NCI-H1417 treated with DMSO at 0.1 percent for 48 hours (cell line): ENCODE measurements at regions not wholly inside any gene's neighbourhood (a gene's known extent, or its start where the extent isn't known, plus 50 kb on each side); places are given as distances from the start of the nearest gene placed in this dataset.
A peak's percentile ranks its signal among the peaks of the same experiment; 100 is the strongest.

ENCODE experiments used
- DNase-seq: peaks from one replicate; lab custom pipeline; 2025; lab: John Stamatoyannopoulos, UW

DNA sequence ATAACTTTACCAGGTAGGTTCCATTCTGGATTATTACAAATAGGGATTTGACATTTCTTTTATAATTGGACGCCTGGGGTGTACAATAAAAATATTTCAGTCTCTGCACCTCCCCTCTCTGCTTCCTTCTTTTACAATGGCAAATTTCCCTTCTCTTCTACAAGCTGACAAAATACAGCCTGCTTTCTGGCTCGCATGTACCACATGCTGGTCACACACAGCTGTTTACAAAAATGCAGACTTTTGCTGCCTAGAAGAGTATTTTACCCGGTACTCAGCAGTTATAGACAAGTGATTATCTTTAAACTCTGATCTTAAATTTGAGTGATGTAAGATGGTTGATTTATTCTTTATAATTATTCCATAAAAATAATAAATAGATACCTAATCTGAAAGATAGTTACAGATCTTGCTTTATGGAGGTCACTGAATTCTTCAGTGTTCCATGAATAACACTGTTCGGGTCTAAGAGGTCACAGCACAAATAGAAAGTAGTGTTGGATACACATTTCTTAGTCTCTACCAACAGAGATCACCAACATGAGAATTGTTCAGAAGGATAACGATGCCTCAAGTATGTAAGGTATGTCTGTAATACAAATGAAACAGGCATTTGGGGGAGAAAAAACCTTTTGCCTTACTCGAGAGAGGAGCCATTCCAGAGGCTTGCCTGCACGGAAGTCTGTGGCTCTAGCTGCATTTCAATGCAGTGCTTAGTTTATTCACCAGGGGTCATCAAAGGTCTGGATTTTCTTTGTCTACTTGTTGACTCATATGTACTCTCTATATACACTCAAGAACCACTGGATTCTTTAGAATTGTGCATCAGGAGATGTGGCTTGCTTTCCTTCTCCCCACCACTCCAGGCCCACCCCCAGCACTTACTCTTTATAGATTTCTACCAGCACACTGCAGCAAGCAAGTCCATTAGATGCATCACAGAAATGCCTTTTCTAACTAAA, 206.6 kb upstream of the RFX3 start:
- DNase-seq, result peak; percentile 46

DNA sequence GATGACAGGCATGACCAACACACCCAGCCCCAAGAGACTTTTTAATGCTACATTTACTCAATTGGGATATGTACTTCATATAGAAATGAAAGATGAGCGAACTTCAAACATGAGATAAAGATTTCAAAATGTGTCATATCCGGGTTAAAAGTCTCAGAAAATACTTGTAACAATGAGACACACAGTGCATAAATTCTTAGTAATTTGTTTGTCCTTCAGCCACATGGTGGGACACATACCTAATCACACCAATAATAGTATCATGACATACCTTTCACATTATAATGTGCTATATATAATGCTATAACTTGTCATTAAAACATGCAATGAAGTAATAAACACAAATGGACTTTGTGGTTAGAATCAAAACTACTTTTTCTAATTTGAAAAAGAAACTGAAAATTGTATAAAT, 204.7 kb upstream of the RFX3 start:
- DNase-seq, result no peak

DNA sequence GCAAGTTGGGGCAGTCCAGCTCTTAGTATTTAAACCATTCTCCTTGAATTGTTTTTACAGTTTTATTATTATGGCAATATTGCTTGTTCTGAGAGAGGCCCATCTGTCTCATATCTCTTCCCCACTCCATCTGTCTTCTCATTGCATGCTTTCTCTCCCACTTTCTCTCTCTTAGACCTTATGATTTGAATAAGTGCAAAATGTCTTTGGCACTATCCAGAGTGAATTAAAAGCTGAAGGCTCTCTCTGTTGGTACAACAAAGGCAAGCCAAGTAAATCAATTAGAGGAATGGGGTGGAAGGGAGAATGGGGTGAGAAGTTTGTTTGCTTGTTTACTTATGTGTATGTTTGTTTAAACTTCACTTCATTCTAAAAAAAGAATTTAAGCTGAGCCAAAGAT, 195.3 kb upstream of the RFX3 start:
- no peak for DNase-seq

DNA sequence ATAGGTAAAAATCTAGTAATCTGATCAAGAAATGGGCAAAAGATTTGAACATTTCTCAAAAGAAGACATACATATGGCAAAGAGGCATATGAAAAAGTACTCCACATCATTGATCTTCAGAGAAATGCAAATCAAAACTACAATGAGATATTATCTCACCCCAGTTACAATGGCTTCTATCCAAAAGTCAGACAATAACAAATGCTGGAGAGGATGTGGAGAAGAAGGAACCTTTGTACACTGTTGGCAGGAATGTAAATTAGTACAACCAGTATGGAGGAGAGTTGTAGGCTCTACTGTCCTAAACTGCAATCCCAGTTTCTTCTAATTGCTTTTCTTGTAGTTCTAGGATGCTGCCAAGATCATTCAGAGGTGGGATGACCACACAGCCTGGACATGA, 193.5 kb upstream of the RFX3 start:
- no peak for DNase-seq

DNA sequence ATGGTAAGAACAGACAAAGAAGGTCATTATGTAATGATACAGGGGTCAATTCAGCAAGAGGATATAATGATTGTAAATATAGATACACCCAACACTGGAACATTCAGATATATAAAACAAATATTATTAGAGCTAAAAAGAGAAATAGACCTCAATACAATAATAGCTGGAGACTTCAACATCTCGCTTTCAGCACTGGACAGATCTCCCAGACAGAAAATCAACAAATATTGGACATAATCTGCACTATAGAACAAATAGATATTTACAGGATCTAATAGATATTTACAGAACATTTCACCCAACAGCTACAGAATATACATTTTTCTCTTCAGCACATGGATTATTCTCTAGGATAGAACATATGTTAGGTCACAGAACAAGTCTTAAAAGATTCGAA, 190.6 kb upstream of the RFX3 start:
- DNase-seq, result no peak

DNA sequence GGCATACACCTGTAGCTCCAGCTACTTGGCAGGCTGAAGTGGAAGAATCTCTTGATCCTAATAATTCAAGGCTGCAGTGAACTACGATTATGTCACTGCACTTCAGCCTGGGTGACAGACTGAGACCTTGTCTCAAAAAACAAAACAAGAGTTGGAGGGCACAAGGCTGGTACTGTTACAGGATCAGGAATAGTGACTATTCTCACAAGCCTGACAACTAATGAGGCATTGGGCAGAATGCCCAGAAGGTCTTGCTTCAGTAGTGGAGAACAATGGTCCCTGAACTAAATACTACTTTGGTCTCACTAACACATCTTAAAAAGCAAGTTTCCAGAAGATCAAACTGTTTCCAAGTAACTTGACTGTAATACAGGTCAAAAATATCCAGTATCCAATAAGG, 182.9 kb upstream of the RFX3 start:
- no peak for DNase-seq

DNA sequence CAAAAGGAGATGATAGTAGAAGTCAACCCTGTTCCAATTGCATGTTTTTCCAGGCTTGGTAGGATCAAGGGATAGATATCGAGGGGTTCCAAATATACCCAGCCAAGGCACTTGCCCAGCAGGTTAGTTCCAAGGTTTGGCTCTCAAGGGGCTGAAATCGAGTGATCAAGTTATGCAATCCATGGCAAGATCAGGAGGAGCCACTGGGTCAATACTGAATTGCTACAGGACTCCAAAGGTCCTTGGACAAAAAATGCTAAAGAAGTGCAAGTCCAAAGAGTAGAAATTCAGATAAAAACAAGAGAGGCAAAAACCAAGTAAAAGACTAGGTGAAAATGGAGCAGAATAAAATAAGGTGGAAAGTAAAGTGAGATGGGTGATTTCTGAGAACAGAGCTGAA, 179.1 kb upstream of the RFX3 start:
- no peak for DNase-seq

DNA sequence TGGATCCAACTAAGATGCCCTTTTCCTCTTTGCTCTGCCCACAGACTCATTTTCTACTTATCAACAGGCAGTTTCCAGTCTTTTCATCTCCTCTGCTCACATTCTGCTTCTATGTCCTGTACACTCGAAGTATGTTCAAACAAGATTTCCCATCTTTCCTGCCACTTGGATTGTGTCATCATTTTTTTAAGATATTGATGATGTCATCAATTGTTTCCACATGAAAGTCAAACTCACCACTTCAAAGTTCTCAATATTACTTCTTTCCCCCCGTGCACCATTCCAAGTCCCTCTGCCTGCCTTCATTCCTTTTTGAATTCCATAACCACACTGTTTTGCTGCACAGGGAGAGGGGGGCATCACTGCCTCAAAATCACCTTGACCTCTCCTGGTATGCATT, 175.0 kb upstream of the RFX3 start:
- no peak for DNase-seq

DNA sequence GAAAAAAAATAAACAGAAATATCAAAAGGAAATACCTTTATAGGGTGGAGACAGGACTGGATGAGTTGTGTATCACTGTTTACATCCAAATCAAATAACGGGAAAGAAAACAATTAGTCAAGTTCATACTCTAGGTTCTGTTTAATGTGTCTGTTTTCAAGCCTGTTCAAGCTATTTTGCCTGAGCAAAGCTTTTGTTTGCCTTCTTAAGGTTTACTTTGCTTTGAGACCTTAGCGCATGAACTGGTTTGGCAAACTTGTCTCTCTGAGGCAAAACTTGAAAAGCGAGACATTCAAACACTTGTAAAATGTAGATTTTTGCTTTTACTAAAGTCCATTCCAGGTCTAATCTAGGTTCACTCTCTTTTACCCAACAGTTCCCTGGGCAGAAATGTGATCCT, 174.1 kb upstream of the RFX3 start:
- no peak for DNase-seq

DNA sequence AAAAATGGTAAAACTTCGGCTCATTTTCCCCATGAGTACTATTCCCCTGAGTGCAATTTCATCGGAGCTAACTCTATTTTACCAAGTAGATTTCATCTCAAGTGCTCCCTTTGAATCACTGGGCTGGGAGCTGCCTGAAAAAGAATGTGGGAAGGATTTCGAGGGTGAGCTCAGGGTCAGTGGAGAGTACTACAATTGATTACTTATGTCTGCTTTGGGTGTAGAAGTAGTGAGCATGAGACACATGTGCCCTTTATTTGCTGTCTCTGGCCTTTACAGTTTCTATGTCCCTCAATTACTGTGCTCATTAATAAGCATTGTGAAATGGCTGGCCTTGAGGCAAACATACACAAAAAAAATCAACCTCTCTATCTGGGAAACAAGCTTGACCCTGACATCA, 172.7 kb upstream of the RFX3 start:
- DNase-seq, result no peak

DNA sequence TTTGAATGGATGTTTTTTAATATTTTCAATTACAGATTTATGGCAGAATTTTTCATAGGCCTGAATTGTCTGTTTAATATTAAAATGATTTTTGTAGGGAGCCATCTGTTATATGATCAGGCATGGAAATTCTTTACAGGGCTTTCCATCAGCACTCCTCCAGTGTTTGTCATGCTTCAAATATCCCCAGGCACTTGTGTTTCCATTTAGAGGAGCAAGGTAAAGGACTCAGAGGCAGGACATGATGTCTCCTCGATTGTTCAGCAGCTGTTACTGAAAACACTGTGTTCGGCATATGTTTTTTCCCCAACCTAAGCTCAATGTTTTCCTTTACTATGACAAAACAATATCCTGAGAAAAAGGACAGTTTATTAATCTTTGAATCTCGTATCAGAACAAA, 172.3 kb upstream of the RFX3 start:
- DNase-seq, result no peak

DNA sequence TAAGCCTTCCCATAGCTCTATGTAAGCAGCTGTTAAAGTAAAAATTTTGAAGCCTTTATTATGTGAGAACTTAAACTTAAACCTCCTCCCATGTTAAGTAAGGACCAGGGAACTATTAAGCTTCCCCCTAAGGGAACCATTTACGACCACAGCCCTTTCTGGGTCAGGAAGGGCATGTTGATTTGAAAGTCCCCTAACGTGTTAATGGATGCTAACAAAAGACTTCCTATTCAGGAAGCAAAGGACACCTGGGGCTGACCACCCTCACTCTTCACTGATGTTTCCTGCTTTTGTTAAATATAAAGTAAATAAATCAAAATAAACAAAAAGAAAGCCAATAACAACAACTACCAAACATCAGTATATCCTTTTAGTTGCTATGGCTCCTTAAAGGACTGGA, 170.6 kb upstream of the RFX3 start:
- no peak for DNase-seq

DNA sequence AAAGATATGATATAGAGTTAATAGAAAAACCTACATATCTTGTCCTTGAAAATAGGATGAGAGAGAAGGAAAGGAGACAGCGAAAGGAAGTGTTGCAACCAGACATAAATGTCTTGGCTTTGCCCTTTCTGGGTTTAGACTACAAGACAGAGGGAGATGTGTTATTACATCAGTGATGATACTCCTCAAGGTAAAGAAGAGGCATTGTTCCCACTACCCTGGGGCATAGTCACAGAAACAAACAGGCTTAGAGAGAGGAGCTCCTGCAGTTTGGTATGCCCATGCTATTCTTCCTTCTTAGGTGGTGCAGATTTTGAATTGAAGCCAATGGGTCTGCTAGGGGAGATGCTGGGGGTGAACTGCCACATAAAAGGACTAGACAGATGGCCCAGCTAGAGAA, 166.8 kb upstream of the RFX3 start:
- DNase-seq, result no peak

DNA sequence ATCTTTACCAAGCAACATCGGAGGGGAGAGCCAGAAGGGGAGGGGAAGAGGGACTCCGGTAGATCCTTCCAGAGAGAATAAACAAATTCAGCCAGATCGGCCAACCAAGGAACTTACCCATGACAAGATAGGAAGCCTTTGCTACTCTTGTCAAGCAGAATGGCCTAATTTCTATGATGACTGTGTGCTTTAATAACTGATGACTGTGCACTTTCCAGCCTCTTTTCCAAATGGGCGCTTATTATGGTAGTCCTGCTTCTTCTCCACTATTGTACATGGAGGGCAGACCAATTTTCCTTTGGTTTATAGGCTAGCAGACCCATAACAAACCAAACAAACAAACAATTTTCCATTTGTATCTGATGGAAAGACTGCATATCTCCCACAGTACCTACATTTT, 163.8 kb upstream of the RFX3 start:
- DNase-seq, result no peak

DNA sequence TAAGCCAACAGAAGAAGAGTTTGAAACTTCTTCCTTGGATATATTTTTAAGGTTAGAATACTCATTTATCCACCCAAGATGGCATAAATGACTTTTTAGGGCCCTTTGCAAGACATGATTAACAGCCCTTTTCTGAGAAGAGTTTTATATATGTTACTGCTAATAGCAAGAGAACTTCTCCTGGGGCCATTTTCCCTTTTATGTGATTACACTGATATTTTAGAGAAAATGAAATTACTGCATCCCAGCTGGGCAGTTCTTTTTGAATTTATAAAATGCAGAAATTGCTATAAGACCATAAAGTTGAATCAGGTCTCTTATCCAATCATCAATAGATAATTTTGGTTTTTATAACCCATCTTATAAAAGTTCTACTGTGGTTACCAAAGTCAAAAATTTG, 161.3 kb upstream of the RFX3 start:
- no peak for DNase-seq

DNA sequence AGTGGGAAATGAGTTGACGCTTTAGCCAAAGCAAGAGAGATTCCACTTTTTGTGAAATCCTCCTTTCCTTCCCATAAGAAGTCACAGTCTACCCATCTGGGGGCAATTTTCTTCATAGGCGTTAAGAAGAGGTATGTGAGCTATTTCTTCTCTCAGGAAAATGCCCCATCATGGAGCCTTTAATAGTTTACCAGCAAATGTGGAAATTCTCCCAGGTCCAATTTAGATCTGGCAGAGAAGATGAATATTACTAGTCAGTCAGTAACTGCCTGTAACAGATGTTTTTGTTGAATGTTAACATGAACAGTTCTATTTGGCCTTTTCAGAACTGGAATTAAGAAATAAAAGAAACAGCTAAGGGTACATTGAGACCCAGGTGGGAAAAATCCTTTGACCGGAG, 156.4 kb upstream of the RFX3 start:
- no peak for DNase-seq

DNA sequence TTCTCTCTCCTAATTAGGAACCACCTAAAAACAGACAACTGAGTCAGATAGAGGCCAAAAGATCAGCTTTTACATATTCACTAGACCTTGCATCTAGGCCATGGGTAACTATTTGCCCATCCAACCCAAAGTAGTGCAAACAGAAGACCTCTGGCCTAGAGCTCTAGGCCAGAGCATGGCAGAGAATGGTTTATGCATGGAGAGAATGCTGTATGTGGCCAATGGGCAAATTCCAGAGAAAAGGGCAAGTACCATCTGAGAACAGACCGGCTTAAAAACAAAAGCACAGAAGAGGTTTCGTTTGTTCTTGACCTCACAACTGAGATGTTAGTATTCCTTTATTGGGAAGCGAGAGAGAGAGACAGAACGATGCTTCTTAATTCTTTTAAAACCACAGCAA, 151.7 kb upstream of the RFX3 start:
- DNase-seq, result no peak

DNA sequence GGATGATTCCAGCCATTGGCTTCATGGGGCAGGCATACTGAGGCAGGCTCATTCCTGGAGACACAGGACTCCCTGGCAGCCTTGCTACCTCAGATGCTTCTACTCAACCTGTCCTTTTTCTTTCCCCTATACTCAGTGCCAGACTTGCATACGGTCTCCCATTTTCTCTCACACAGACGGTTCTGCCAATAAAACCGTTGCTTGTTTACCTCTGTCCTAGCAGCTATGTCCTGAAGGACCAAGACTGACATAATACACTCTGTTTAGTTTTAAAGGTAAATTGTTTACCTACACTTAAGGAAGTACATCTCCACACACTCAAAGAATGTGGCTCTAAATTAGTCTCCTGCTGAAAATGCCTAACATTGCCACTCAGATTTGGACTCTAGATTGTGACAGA, 151.0 kb upstream of the RFX3 start:
- no peak for DNase-seq

DNA sequence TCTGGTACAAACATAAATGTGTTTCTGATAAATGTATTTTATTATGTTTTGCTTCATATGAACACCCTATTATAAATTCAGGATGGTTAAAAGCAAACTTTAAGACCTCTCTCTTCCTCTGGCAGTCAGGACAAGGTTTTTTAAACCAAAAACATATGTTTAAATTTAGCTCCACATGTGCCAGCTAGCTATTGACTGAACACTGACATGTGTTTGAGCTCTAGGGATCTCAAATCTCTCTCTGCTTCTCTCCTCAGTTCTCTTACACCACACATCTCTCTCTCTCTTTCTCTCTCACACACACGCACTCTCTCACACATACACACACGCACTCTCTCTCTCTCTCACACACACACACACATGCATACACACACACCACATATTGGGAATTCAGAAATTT, 150.1 kb upstream of the RFX3 start:
- no peak for DNase-seq

DNA sequence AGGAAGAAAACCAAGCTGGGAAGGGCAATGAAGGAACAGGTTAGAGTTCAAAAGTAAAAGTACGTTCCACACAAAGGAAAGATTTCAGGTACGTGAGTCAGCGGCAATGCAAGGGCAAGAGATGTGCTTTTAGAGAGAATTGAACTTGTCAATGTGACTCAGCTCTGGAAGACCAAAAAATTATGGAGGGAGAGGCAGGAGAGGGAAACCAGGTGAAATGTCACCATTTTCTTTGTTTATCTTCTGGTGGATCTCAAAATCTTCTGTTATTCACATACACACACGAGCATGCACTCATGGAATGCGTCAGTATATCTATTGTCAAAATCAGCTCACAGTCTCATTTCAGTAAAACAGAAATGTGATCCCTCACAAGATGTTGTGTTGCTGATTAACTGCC, 148.8 kb upstream of the RFX3 start:
- no peak for DNase-seq

DNA sequence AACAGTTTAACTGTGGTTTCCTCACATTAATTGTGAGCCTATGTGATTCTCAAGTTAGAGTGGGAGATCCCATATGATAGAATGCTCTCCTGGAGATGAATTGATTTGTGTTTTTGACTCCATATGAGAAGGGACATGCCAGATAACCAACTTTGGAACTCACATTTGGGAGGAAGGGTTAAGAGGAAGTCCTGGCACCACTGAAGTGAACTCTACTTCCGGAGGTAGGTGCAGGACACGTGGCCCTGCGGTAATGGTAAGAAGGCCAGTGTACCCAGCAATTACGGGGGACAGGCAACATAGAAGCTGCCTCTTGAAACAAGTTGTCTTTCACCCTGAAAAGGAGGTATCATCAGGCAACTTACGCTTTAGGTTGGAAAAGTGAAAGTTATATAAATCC, 146.6 kb upstream of the RFX3 start:
- no peak for DNase-seq

DNA sequence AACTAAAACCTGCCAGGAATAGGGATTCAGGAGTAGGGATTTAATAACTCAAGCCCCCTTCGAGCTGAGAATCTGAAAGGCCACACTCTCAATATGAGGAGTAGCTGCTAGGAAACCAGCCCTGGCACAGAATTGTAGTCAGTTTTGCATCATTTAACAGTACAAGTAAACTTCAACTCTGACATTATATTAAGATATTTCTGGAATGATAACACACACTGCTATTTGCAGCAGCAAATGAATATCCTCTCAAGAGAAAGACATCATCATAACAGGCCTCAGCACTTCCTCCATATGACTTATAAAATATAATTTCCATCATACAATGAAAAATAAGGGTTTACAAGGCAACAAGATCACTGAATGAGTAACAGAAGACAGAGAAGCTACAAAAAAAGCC, 138.2 kb upstream of the RFX3 start:
- DNase-seq, result no peak

DNA sequence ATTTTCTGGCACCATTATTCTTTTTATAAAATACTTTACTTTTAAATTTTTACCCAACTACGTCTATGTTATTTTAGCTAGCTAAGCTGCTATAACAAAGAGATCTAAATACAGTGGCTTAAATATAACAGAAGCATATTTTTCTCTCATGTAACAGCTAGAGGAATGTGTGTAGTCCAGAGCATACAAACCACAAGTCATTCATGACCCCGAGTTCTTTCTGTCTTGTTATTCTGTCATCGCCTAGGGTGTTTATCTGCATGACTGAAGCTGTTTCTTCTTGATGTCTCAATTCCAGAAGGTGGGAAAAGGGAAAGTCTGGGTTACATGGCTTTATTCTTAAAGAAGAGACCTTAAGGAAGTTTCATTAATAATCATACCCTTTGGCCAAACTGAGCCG, 136.9 kb upstream of the RFX3 start:
- no peak for DNase-seq

DNA sequence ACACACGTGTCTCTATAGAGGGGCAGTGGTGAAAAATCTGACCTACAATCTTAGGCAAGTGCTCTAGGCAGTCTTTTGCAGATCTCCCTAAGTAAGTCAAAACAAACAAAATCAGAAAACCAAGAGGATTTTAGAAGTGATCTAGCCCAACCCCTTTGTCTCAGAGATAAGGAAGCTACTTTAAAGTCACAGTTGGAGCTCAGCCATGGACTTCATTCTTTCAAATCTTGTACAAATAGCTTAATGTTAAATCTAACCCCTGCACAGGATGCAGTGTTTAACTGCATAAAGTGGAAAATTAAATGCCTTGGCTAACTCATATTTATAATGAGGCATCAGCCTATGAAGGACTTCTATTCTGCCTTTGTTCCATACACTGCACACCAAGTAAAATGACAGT, 135.1 kb upstream of the RFX3 start:
- no peak for DNase-seq
